Bronchial epithelial cell (primary cell): ENCODE measurements at regions not wholly inside any gene's neighbourhood (a gene's known extent, or its start where the extent isn't known, plus 50 kb on each side); places are given as distances from the start of the nearest gene placed in this dataset.
A peak's percentile ranks its signal among the peaks of the same experiment; 100 is the strongest.

ENCODE experiments used
- DNase-seq: peaks from one replicate; pipeline ENCODE4 v3.0.0-alpha.2; 2010; ENCODE audit warnings: low read depth
- FAIRE-seq: peaks from 2 replicates; lab custom pipeline; 2011; peaks lifted over from hg19 to GRCh38; lab: Jason Lieb, UNC
- H3K27me3 ChIP-seq: 2 replicates; pipeline ENCODE4 v1.5.1; 2011; ENCODE audit warnings: low read length; ENCODE audit not compliant: control insufficient read depth, insufficient read depth
- H3K36me3 ChIP-seq: 2 replicates; pipeline ENCODE4 v1.5.1; 2011; ENCODE audit warnings: low read length; ENCODE audit not compliant: control insufficient read depth, insufficient read depth
- H3K4me3 ChIP-seq: 2 replicates; pipeline ENCODE4 v1.5.1; 2011; ENCODE audit warnings: mild to moderate bottlenecking, low read depth, low read length, control low read depth
- TF ChIP-seq, protein P1 (sequence below): IDR thresholded peaks from 2 replicates; pipeline ENCODE4 v1.5.1; 2011; ENCODE audit warnings: mild to moderate bottlenecking, moderate library complexity, low read length, control low read depth, inconsistent platforms; ENCODE audit not compliant: insufficient read depth, severe bottlenecking

DNA sequence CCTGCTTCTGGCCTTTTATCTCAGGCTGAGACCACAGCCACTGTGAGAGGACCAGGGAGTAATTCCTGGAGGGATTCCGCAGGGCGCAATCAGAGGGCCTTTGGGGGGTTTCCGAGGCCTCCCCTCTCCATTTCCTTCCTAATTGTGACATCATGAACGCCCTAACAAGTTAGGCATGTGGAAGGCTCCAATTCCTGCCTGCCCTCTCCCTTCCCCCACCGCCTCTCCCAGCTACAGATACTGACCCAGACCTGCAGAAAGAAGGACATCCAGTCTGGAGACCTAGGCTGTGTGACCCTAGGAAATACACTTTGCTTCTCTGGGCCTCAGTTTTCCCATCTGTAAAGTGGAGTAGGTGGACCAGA, 637.9 kb downstream of the MED13L start:
- no peak for DNase-seq
- TF ChIP-seq, protein P1, sequence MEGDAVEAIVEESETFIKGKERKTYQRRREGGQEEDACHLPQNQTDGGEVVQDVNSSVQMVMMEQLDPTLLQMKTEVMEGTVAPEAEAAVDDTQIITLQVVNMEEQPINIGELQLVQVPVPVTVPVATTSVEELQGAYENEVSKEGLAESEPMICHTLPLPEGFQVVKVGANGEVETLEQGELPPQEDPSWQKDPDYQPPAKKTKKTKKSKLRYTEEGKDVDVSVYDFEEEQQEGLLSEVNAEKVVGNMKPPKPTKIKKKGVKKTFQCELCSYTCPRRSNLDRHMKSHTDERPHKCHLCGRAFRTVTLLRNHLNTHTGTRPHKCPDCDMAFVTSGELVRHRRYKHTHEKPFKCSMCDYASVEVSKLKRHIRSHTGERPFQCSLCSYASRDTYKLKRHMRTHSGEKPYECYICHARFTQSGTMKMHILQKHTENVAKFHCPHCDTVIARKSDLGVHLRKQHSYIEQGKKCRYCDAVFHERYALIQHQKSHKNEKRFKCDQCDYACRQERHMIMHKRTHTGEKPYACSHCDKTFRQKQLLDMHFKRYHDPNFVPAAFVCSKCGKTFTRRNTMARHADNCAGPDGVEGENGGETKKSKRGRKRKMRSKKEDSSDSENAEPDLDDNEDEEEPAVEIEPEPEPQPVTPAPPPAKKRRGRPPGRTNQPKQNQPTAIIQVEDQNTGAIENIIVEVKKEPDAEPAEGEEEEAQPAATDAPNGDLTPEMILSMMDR: no peak
- Histone ChIP-seq H3K36me3 (no peaks in the 10 kb centered on the region), H3K27me3 (no peaks in the 10 kb centered on the region), H3K4me3 (no peak overlapping the region)
- no peak for FAIRE-seq

DNA sequence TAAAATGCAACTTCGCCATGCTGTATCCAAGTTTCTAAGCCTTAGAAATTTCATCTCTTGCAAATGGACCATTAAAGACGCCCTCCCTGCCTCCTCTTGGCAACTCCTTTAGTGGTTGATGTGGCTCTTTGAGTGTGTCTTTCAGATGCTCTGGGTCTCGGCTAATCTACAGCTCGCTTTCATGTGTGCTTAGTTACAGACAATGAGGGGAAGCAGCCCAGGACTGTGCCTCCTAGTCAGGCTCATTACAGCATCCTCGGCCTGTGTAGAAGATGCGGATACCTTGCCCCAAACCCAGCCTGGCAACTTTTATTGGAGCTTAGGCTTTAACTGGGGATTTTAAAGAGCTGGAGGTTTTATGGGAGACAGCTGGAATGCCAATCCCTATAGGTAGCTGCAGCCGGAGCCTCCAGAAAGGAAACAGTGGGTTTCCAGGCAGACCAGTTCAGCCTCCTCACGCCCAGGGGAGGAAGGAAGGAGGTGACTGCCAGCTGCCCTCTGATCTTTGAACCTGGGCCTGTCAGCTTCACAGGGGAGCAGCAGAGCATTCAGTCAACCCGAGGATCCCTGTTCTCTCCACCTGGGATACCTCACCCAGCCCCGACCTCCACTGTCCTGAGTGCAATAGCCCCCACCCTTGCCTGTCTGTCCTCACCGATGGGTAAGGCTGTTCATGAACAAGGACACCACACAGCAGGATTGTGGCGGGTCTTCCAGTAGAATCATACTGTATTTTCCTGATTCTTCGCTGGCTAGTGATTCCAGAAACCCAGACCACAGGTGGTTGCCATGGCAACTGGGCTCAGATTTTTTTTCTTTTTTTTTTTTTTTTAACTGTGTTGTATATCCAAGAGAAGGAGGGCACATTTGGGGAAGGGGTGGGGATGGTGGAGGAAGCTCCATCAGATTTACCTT, 638.5 kb downstream of the MED13L start:
- H3K4me3 ChIP-seq: no peak overlapping the region
- H3K27me3 ChIP-seq: no peaks in the 10 kb centered on the region
- TF ChIP-seq, protein P1: no peak
- no peaks in the 10 kb centered on the region for H3K36me3 ChIP-seq
- FAIRE-seq (no peak), DNase-seq (no peak)

DNA sequence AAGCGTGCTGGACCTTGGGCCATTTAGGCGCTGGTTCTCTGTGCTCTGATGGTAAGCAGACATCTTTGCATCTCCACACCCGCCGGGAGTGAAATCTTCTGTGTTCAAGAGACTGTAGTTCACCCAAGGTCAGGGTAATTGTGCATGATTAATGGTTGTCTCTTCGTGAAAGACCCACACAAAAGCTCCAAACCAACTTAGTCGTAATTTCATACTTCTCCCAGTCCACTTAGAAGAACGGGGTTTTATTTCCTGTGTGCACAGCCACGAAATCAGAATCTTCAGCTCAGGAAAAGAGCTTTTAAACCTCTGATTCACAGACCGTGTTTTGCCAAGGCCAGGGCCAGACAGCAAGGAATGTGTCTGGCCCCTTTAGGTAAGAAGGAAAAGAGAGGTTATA, 640.9 kb downstream of the MED13L start:
- H3K36me3 ChIP-seq: no peaks in the 10 kb centered on the region
- no peak overlapping the region for H3K4me3 ChIP-seq
- FAIRE-seq: no peak
- no peaks in the 10 kb centered on the region for H3K27me3 ChIP-seq
- no peak for DNase-seq
- TF ChIP-seq, protein P1: no peak

DNA sequence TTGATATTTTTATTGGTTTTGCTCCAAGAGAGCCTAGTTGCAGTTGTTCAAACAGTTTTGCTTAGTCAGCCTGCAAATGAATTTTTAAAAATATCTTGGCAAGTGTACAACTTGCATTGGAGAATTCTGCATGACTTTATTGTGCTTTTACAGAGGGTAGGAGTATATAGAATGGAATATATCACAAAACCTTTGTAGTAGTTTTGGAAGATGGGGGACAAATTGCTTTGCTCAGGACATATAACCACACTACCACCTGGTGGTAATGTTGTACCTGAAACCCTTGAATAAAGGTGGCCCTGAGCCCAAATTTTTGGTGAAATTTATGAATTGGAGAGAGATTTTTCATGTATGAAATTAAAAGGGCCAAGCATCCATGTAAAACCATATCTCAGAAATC, 645.2 kb downstream of the MED13L start:
- FAIRE-seq: no peak
- TF ChIP-seq, protein P1: peak; percentile 15
- peak; percentile 10 for DNase-seq
- H3K4me3 ChIP-seq: no peak overlapping the region
- no peaks in the 10 kb centered on the region for H3K36me3 ChIP-seq
- no peaks in the 10 kb centered on the region for H3K27me3 ChIP-seq

DNA sequence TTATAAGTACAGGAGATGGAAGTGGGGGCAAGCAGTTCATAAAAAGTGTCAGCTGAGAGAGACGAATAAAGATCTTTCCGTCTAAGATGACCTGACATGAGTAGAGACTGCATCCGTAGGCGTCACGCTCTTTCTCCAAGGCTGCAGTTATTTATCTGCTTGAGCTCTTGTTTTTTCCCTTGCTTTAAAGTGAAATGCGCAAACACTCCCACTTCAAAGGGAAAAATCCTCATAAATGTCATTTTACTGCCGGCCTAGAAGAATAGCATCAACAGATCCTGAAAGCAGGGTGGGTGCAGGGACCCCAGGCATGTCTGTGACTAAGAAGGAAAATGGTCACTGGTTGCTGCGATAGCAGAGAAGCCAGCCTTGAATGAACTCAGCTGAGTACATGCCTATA, 647.4 kb downstream of the MED13L start:
- TF ChIP-seq, protein P1: no peak
- no peak for FAIRE-seq
- Histone ChIP-seq H3K36me3 (no peaks in the 10 kb centered on the region), H3K27me3 (no peaks in the 10 kb centered on the region), H3K4me3 (no peak overlapping the region)
- no peak for DNase-seq

DNA sequence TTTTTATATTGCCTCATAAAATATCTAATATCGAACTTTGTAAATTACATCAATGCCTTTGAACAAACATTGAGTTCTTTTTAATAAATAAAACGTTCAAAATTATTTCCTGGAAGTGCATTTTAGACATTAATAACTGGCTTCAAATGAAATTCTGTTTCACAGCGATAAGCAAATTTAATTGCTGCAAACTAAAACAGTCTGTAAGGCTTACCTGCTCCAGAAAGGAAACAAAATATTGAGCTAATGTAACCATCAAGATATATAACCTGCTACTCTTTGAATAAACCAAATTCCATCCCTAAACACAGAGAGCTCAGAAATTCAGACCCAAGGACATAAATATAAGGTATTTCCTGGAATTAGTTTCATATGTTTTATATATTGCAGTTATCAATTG, 651.3 kb downstream of the MED13L start:
- FAIRE-seq (no peak), DNase-seq (no peak)
- Histone ChIP-seq H3K27me3 (no peaks in the 10 kb centered on the region), H3K36me3 (no peaks in the 10 kb centered on the region), H3K4me3 (no peak overlapping the region)
- TF ChIP-seq, protein P1: no peak
